ENCODE measurements at regions not wholly inside any gene's neighbourhood (a gene's known extent, or its start where the extent isn't known, plus 50 kb on each side); places are given as distances from the start of the nearest gene placed in this dataset.

DNA sequence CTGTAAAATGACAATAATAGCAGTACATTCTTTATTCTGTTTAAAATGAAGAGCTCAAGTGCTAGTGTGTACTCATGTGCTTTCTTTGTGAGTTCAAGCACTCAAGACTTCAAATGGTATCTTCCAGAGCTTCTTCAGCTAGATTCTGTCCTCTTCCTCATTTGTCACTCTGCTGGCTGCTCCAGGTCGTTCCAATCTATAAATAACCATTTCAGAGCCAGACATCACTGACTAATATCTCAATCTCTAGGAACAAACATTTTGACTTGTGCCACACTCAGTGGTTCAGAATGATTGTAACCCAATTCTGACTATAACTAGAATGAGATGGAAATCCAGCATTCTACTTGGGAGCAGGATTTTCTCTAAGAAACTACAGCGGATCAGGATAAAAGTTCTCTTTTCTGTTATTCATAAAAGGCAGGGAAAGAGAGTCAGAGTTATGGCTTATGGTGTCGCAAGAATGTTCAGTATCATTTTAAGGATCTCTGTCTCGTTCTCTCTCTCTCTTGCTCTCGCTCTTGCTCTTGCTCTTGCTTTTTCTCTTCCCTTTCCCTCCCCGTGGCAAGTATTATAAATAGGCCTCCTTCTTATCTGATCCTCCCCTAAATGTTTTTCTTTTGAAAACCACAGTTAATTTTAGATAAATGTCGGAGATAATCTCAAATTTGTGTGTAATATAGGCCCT lies 116.3 kb upstream of the MAF start:
- Histone ChIP-seq H3K27ac (ENCODE audit: low read length) (no peak overlapping the region), H3K4me3 (ENCODE audit: low read length) (no peak overlapping the region), H3K4me1 (ENCODE audit: control insufficient read depth, insufficient read depth, low read length) (no peaks in the 10 kb centered on the region), H3K9me3 (ENCODE audit: control insufficient read depth, insufficient read depth, low read length) (no peaks in the 10 kb centered on the region), H3K36me3 (ENCODE audit: control insufficient read depth, insufficient read depth, low read length) (no peaks in the 10 kb centered on the region), H3K27me3 (ENCODE audit: control insufficient read depth, insufficient read depth, low read length) (no peaks in the 10 kb centered on the region)
- intact Hi-C loops (cut with micrococcal nuclease): no loop called here
- Mint-ChIP-seq H3K4me1 (peaks cover under 1% of the 10 kb centered on the region in 2 donors), H3K4me3 (no peak overlapping the region), H3K36me3 (no peaks in the 10 kb centered on the region), H3K9me3 (no peaks in the 10 kb centered on the region), H3K27me3 (ENCODE audit: low read depth in 2 of 2) (peaks cover 18 to 36% of the 10 kb centered on the region in 2 donors), H3K27ac (no peak overlapping the region)
- TF ChIP-seq, protein P1, sequence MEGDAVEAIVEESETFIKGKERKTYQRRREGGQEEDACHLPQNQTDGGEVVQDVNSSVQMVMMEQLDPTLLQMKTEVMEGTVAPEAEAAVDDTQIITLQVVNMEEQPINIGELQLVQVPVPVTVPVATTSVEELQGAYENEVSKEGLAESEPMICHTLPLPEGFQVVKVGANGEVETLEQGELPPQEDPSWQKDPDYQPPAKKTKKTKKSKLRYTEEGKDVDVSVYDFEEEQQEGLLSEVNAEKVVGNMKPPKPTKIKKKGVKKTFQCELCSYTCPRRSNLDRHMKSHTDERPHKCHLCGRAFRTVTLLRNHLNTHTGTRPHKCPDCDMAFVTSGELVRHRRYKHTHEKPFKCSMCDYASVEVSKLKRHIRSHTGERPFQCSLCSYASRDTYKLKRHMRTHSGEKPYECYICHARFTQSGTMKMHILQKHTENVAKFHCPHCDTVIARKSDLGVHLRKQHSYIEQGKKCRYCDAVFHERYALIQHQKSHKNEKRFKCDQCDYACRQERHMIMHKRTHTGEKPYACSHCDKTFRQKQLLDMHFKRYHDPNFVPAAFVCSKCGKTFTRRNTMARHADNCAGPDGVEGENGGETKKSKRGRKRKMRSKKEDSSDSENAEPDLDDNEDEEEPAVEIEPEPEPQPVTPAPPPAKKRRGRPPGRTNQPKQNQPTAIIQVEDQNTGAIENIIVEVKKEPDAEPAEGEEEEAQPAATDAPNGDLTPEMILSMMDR (IDR thresholded peaks at IDR 0.05): no peak
- DNase-seq (no peak), ATAC-seq (peak in 1 of 3 donors; percentile 56)
- WGBS (ENCODE audit: insufficient coverage): 37% methylated on average over 6 of the region's 7 CpGs

DNA sequence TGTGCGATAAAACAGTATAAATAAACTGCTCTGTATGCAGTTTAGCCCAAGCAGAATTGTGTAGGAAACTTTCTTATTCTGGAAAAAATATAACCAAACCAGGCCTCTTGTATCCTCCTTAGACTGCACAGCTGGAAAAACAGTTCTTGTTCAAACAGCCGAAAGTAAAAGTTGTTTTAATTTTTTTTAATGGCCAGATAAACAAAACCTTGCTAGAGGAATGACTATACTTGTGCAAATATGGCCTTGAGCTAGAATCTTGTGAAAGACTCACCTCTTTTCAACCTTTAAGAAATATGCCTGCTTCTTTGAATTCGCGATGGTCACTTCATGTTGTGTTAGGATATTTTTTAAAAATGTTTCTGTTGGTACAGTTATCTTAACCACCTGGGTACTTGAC lies 114.5 kb upstream of the MAF start:
- TF ChIP-seq, protein P1 (IDR thresholded peaks at IDR 0.05): no peak
- H3K27ac Mint-ChIP-seq: no peak overlapping the region
- H3K27me3 Mint-ChIP-seq (ENCODE audit: low read depth in 2 of 2): peaks cover 18 to 27% of the 10 kb centered on the region in 2 donors
- H3K27ac ChIP-seq (ENCODE audit: low read length): no peak overlapping the region
- no peaks in the 10 kb centered on the region for H3K36me3 Mint-ChIP-seq
- H3K36me3 ChIP-seq (ENCODE audit: control insufficient read depth, insufficient read depth, low read length): no peaks in the 10 kb centered on the region
- H3K9me3 Mint-ChIP-seq: no peaks in the 10 kb centered on the region
- H3K4me1 ChIP-seq (ENCODE audit: control insufficient read depth, insufficient read depth, low read length): no peaks in the 10 kb centered on the region
- 83% methylated on average over 3 of the region's 4 CpGs for WGBS (ENCODE audit: insufficient coverage)
- no peaks in the 10 kb centered on the region for H3K9me3 ChIP-seq (ENCODE audit: control insufficient read depth, insufficient read depth, low read length)
- ATAC-seq (no peak), DNase-seq (no peak)
- H3K27me3 ChIP-seq (ENCODE audit: control insufficient read depth, insufficient read depth, low read length): no peaks in the 10 kb centered on the region
- H3K4me3 Mint-ChIP-seq: no peak overlapping the region
- H3K4me3 ChIP-seq (ENCODE audit: low read length): no peak overlapping the region
- intact Hi-C loops (cut with micrococcal nuclease): no loop called here
- H3K4me1 Mint-ChIP-seq: no peaks in the 10 kb centered on the region

DNA sequence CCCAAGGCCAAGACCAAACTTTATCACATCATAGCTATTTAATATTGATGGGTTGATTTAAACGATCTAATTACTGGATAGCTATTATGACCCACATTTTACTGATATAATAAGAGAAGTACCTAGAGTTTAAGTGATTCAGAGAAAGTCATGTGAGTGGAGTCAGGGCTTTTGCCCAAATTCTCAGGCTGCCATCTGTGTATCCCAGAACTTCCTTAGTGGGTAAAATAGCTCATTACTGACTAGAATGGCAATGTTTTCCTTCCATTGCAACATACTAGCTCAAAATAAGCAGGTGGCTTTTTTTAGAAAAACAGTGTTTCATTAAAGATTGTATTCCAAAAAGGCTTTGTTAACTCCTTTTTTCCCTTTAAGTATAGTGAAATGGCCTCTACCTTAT lies 113.9 kb upstream of the MAF start:
- no peaks in the 10 kb centered on the region for H3K4me1 ChIP-seq (ENCODE audit: control insufficient read depth, insufficient read depth, low read length)
- H3K4me3 Mint-ChIP-seq: no peak overlapping the region
- no peaks in the 10 kb centered on the region for H3K4me1 Mint-ChIP-seq
- TF ChIP-seq, protein P1 (IDR thresholded peaks at IDR 0.05): no peak
- no peak overlapping the region for H3K27ac ChIP-seq (ENCODE audit: low read length)
- no peaks in the 10 kb centered on the region for H3K9me3 Mint-ChIP-seq
- intact Hi-C loops (cut with micrococcal nuclease): no loop called here
- no peaks in the 10 kb centered on the region for H3K27me3 ChIP-seq (ENCODE audit: control insufficient read depth, insufficient read depth, low read length)
- peaks cover 18 to 24% of the 10 kb centered on the region in 2 donors for H3K27me3 Mint-ChIP-seq (ENCODE audit: low read depth in 2 of 2)
- no CpG with 5 or more reads among the region's 1 CpG for WGBS (ENCODE audit: insufficient coverage)
- no peaks in the 10 kb centered on the region for H3K36me3 Mint-ChIP-seq
- H3K4me3 ChIP-seq (ENCODE audit: low read length): no peak overlapping the region
- H3K9me3 ChIP-seq (ENCODE audit: control insufficient read depth, insufficient read depth, low read length): no peaks in the 10 kb centered on the region
- no peak for ATAC-seq
- no peak for DNase-seq
- no peak overlapping the region for H3K27ac Mint-ChIP-seq
- H3K36me3 ChIP-seq (ENCODE audit: control insufficient read depth, insufficient read depth, low read length): no peaks in the 10 kb centered on the region
